Hematopoietic multipotent progenitor cell treated with erythropoietin and hydrocortisone succinate and interleukin-3 and kit ligand, for 4 days (in vitro differentiated cells): ENCODE measurements at regions not wholly inside any gene's neighbourhood (a gene's known extent, or its start where the extent isn't known, plus 50 kb on each side); places are given as distances from the start of the nearest gene placed in this dataset.
A peak's percentile ranks its signal among the peaks of the same experiment; 100 is the strongest.
"Not testable (repeated sequence)": the region's sequence is repeated elsewhere in the genome, so short reads cannot be mapped to it uniquely, and the experiment has no call there.

Source experiments
- DNase-seq: peaks from one replicate; pipeline ENCODE4 v3.0.0-alpha.2; 2015

- not testable (repeated sequence) for DNase-seq
These were observed 56.6 kb upstream of the ASNS start for GRCh38 chr7:97928844-97929243.

DNA sequence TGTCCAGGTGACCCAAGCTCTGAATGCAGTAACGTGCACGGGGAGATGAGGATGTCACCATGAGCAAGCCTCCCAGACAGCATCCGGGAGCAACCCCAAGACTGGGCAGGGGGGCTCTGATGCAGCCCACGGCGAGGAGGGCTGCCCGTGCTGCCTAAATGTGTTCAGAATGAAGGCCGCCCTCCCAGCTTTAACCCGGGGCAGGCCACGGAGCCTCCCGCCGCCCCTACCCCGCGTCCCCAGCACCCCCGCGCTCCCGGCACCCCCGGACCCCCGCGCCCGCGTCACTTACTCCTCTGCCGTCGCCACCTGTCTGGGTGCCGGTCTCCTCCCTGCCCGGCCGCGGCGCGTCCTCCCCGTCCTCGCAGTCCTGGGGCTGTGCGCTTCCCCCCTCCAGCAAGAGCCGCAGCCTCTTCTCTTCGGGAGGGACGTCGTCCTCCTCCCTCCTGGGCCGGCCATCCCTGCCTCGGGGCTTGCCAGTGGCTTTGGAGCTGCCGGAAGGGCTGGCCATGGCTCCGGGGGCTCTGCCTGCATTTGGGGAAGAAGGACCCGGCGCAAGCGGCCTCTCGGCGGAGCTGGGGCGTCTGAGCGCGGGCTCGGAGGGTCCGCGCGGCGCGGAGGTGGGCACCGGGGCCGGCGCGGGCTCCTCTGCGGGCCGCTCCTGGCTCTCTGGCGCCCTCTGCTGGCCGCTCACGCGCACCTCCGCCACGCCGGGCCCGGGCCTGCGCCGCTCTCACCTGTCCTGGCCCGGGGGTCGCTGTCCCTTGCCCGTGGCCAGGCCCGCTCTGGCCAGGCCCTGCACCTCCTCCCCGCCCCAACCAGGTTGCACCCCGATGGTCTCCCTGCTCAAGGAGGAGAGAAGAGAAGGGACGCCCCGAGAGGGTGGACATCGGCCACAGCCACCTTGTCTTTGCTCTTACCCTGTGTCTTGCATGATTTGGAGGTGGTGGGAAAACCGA, 55.9 kb upstream of the ASNS start:
- peak; percentile 54 for DNase-seq
